ENCODE measurements at regions not wholly inside any gene's neighbourhood (a gene's known extent, or its start where the extent isn't known, plus 50 kb on each side); places are given as distances from the start of the nearest gene placed in this dataset.
A peak's percentile ranks its signal among the peaks of the same experiment; 100 is the strongest.
"Not testable (repeated sequence)": the region's sequence is repeated elsewhere in the genome, so short reads cannot be mapped to it uniquely, and the experiment has no call there.

- no peak for DNase-seq (ENCODE audit: low read depth, low spot score)
Measured at GRCh38 chr4:82247629-82248028, 126.2 kb downstream of the HNRNPD start.

GRCh38 chr4:82247171-82247570 is 126.6 kb downstream of the HNRNPD start:
- no peak for DNase-seq (ENCODE audit: low read depth, low spot score)

GRCh38 chr4:82241534-82241933 is 132.3 kb downstream of the HNRNPD start:
- no peak for DNase-seq (ENCODE audit: low read depth, low spot score)

GRCh38 chr4:82240410-82240809 is 133.4 kb downstream of the HNRNPD start:
- no peak for DNase-seq (ENCODE audit: low read depth, low spot score)

GRCh38 chr4:82237142-82237541 is 136.6 kb downstream of the HNRNPD start:
- DNase-seq (ENCODE audit: low read depth, low spot score) = not testable (repeated sequence)

- no peak for DNase-seq (ENCODE audit: low read depth, low spot score)
Measured at GRCh38 chr4:82235346-82235745, 138.4 kb downstream of the HNRNPD start.

GRCh38 chr4:82232891-82233290 is 140.9 kb downstream of the HNRNPD start:
- no peak for DNase-seq (ENCODE audit: low read depth, low spot score)

- DNase-seq (ENCODE audit: low read depth, low spot score) = no peak
Measured at GRCh38 chr4:82231806-82232205, 142.0 kb downstream of the HNRNPD start.

- no peak for DNase-seq (ENCODE audit: low read depth, low spot score)
Measured at GRCh38 chr4:82230306-82230705, 143.5 kb downstream of the HNRNPD start.

GRCh38 chr4:82225030-82225429 is 148.8 kb downstream of the HNRNPD start:
- no peak for DNase-seq (ENCODE audit: low read depth, low spot score)

GRCh38 chr4:82223715-82224114 is 150.1 kb downstream of the HNRNPD start:
- DNase-seq (ENCODE audit: low read depth, low spot score) = peak; percentile 48

GRCh38 chr4:82219346-82219745 is 154.4 kb downstream of the HNRNPD start:
- no peak for DNase-seq (ENCODE audit: low read depth, low spot score)

GRCh38 chr4:82217986-82218715 is 155.6 kb downstream of the HNRNPD start:
- no peak for DNase-seq (ENCODE audit: low read depth, low spot score)

GRCh38 chr4:82216219-82216618 is 157.6 kb downstream of the HNRNPD start:
- DNase-seq (ENCODE audit: low read depth, low spot score) = no peak

- DNase-seq (ENCODE audit: low read depth, low spot score) = no peak
Measured at GRCh38 chr4:82215800-82216199, 158.0 kb downstream of the HNRNPD start.

- no peak for DNase-seq (ENCODE audit: low read depth, low spot score)
Measured at GRCh38 chr4:82215039-82215438, 158.8 kb downstream of the HNRNPD start.

GRCh38 chr4:82213485-82214417 is 160.0 kb downstream of the HNRNPD start:
- no peak for DNase-seq (ENCODE audit: low read depth, low spot score)

GRCh38 chr4:82201805-82202641 is 171.8 kb downstream of the HNRNPD start:
- DNase-seq (ENCODE audit: low read depth, low spot score) = peak; percentile 25

- DNase-seq (ENCODE audit: low read depth, low spot score) = no peak
Measured at GRCh38 chr4:82201303-82201702, 172.5 kb downstream of the HNRNPD start.

- DNase-seq (ENCODE audit: low read depth, low spot score) = no peak
Measured at GRCh38 chr4:82200046-82200445, 173.7 kb downstream of the HNRNPD start.

- DNase-seq (ENCODE audit: low read depth, low spot score) = no peak
Measured at GRCh38 chr4:82194329-82194728, 179.5 kb downstream of the HNRNPD start.

Data from iPS DF 19.7 (cell line).